H9 (cell line): ENCODE measurements at regions not wholly inside any gene's neighbourhood (a gene's known extent, or its start where the extent isn't known, plus 50 kb on each side); places are given as distances from the start of the nearest gene placed in this dataset.

Experiments
- DNase-seq: peaks from one replicate; pipeline ENCODE4 v3.0.0-alpha.2; 2017
- H2AFZ ChIP-seq: one replicate; pipeline ENCODE4 v1.6.1; 2013; ENCODE audit warnings: mild to moderate bottlenecking, low read length, control low read depth, moderate library complexity
- H2AK5ac ChIP-seq: 2 replicates; pipeline ENCODE4 v1.6.1; 2013; ENCODE audit warnings: low read length, control low read depth, mixed read lengths; ENCODE audit not compliant: insufficient read length
- H2BK120ac ChIP-seq: one replicate; pipeline ENCODE4 v1.6.1; 2013; ENCODE audit warnings: low read depth, mild to moderate bottlenecking, low read length, control low read depth, inconsistent platforms; ENCODE audit not compliant: poor library complexity, severe bottlenecking
- H2BK12ac ChIP-seq: 2 replicates; pipeline ENCODE4 v1.6.1; 2013; ENCODE audit warnings: low read length, control low read depth, mixed read lengths, low read depth; ENCODE audit not compliant: insufficient read length
- H2BK15ac ChIP-seq: 2 replicates; pipeline ENCODE4 v1.6.1; 2013; ENCODE audit warnings: low read depth, low read length, control low read depth
- H2BK20ac ChIP-seq: one replicate; pipeline ENCODE4 v1.6.1; 2013; ENCODE audit warnings: low read depth, mild to moderate bottlenecking, low read length, control low read depth, inconsistent platforms; ENCODE audit not compliant: poor library complexity, severe bottlenecking
- H2BK5ac ChIP-seq: 2 replicates; pipeline ENCODE4 v1.6.1; 2013; ENCODE audit warnings: low read length, control low read depth, mixed read lengths; ENCODE audit not compliant: insufficient read length
- H3K14ac ChIP-seq: 2 replicates; pipeline ENCODE4 v1.6.1; 2013; ENCODE audit warnings: low read length, control low read depth; ENCODE audit not compliant: insufficient read depth
- H3K18ac ChIP-seq: 2 replicates; pipeline ENCODE4 v1.6.1; 2013; ENCODE audit warnings: low read depth, mild to moderate bottlenecking, mixed read lengths, low read length, control low read depth; ENCODE audit not compliant: insufficient read length
- H3K23ac ChIP-seq: 2 replicates; pipeline ENCODE4 v1.6.1; 2013; ENCODE audit warnings: low read length, control low read depth, mixed read lengths, low read depth; ENCODE audit not compliant: insufficient read length
- H3K23me2 ChIP-seq: 2 replicates; pipeline ENCODE4 v1.6.1; 2013; ENCODE audit warnings: low read depth, mild to moderate bottlenecking, mixed read lengths, low read length, control low read depth; ENCODE audit not compliant: insufficient read length, poor library complexity, severe bottlenecking
- H3K27ac ChIP-seq: 2 replicates; pipeline ENCODE4 v1.5.1; 2013; ENCODE audit warnings: low read length, control low read depth, mixed read lengths, low read depth; ENCODE audit not compliant: insufficient read length
- H3K27me3 ChIP-seq: 2 replicates; pipeline ENCODE4 v1.6.1; 2013; ENCODE audit warnings: low read length, control low read depth, inconsistent platforms; ENCODE audit not compliant: insufficient read depth
- H3K4ac ChIP-seq: 2 replicates; pipeline ENCODE4 v1.6.1; 2013; ENCODE audit warnings: low read depth, mild to moderate bottlenecking, control low read depth, inconsistent platforms, low read length, moderate library complexity
- H3K4me1 ChIP-seq: 2 replicates; pipeline ENCODE4 v1.6.1; 2013; ENCODE audit warnings: low read length, control low read depth, inconsistent platforms; ENCODE audit not compliant: insufficient read depth
- H3K4me2 ChIP-seq: 2 replicates; pipeline ENCODE4 v1.6.1; 2013; ENCODE audit warnings: low read length, control low read depth, mixed read lengths; ENCODE audit not compliant: insufficient read length, insufficient read depth
- H3K56ac ChIP-seq: 2 replicates; pipeline ENCODE4 v1.6.1; 2013; ENCODE audit warnings: low read depth, mild to moderate bottlenecking, mixed read lengths, low read length, control low read depth; ENCODE audit not compliant: insufficient read length
- H3K79me1 ChIP-seq: 2 replicates; pipeline ENCODE4 v1.6.1; 2013; ENCODE audit warnings: low read depth, mild to moderate bottlenecking, moderate library complexity, low read length, control low read depth, inconsistent platforms; ENCODE audit not compliant: insufficient read depth, poor library complexity, severe bottlenecking
- H3K79me2 ChIP-seq: 2 replicates; pipeline ENCODE4 v1.6.1; 2013; ENCODE audit warnings: low read length, control low read depth, inconsistent platforms; ENCODE audit not compliant: insufficient read depth
- H3K9ac ChIP-seq: 2 replicates; pipeline ENCODE4 v1.6.1; 2013; ENCODE audit warnings: low read length, control low read depth, mixed read lengths; ENCODE audit not compliant: insufficient read length; ENCODE audit errors: extremely low read depth
- H3K9me3 ChIP-seq: one replicate; pipeline ENCODE4 v1.6.1; 2013; ENCODE audit warnings: low read depth, low read length, inconsistent platforms; ENCODE audit not compliant: control insufficient read depth
- H3T11ph ChIP-seq: one replicate; pipeline ENCODE4 v1.6.1; 2013; ENCODE audit warnings: mild to moderate bottlenecking, low read length, control low read depth, inconsistent platforms
- H4K20me1 ChIP-seq: one replicate; pipeline ENCODE4 v1.6.1; 2013; ENCODE audit not compliant: control insufficient read depth, insufficient read length, insufficient read depth
- H4K5ac ChIP-seq: 2 replicates; pipeline ENCODE4 v1.6.1; 2013; ENCODE audit warnings: low read depth, mild to moderate bottlenecking, mixed read lengths, low read length, control low read depth; ENCODE audit not compliant: insufficient read length
- H4K8ac ChIP-seq: replicated peaks from 2 replicates; pipeline ENCODE4 v1.6.1; 2013; ENCODE audit warnings: low read length, control low read depth, mixed read lengths, low read depth; ENCODE audit not compliant: insufficient read length
- H4K91ac ChIP-seq: 2 replicates; pipeline ENCODE4 v1.6.1; 2013; ENCODE audit warnings: low read depth, mild to moderate bottlenecking, moderate library complexity, mixed read lengths, low read length, control low read depth; ENCODE audit not compliant: insufficient read length
- H3K27ac Mint-ChIP-seq, 3 experiments: 2 replicates in 2 of 3; 3 replicates in 1 of 3; pipeline ENCODE4 v1.8.0; 2020 to 2021; ENCODE audit warnings: mixed read lengths in 3 of 3, mild to moderate bottlenecking in 1 of 3, moderate library complexity in 1 of 3
- H3K27me3 Mint-ChIP-seq: 2 replicates; pipeline ENCODE4 v1.8.0; 2021; ENCODE audit warnings: low read depth, mild to moderate bottlenecking, moderate library complexity, mixed read lengths
- H3K36me3 Mint-ChIP-seq, 3 experiments: 2 replicates in 2 of 3; 3 replicates in 1 of 3; pipeline ENCODE4 v1.8.0; 2020 to 2021; ENCODE audit warnings: low read depth in 3 of 3, mixed read lengths in 3 of 3; ENCODE audit not compliant: insufficient read depth in 1 of 3
- H3K4me1 Mint-ChIP-seq, 2 experiments: 2 replicates each; pipeline ENCODE4 v1.8.0; 2020; ENCODE audit warnings: mixed read lengths in 2 of 2
- H3K4me3 Mint-ChIP-seq, 2 experiments: 2 replicates in 1 of 2; 3 replicates in 1 of 2; pipeline ENCODE4 v1.8.0; 2020 to 2021; ENCODE audit warnings: mild to moderate bottlenecking in 2 of 2, mixed read lengths in 2 of 2, moderate library complexity in 1 of 2
- H3K9me3 Mint-ChIP-seq, 2 experiments: 2 replicates in 1 of 2; 3 replicates in 1 of 2; pipeline ENCODE4 v1.8.0; 2020; ENCODE audit warnings: mild to moderate bottlenecking in 2 of 2, mixed read lengths in 2 of 2, moderate library complexity in 1 of 2
- CTCF ChIP-seq: fragments of 200-600 bp; sonication (generic); conservative IDR thresholded peaks from 3 replicates; pipeline ENCODE4 v1.8.0; 2021; ENCODE audit warnings: antibody characterized with exemption, mild to moderate bottlenecking
- WGBS: extraction: QIAGEN DNeasy Blood & Tissue Kit; methylation state at CpG from one replicate; pipeline ENCODE4 v1.1.7; 2013; ENCODE audit warnings: missing lambda C conversion rate, low lambda C conversion rate, mixed read lengths; ENCODE audit not compliant: insufficient read length; ENCODE audit errors: extremely low coverage; 5-methylcytosine and 5-hydroxymethylcytosine counted together

DNA sequence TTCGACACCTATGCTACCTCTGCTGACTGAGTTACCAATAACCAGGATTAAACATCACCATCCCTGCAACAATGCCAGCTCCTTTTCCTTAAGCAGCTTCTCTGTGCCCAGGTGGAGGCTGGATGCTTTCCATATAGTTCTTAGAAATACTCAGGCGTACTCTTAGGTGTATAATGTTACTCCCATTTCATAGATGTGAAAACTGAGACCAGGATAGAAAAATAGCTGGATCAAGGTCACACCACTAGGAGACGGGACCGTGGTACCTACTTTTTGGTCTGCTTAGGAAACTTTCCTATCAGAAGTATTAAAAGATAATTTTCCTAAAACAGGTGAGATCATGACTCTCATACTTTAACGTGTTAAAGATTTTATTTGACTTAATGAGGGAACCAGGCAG, 141.7 kb upstream of the RPL38 start:
- Mint-ChIP-seq H3K27ac (no peak overlapping the region), H3K9me3 (peaks cover 6 to 8% of the 10 kb centered on the region in 2 experiments; a peak in 3 of 5 replicates), H3K4me3 (no peak overlapping the region), H3K36me3 (peaks cover 0 to 8% (median 3%) of the 10 kb centered on the region in 3 experiments; a peak in 4 of 7 replicates), H3K27me3 (peaks cover 11% of the 10 kb centered on the region), H3K4me1 (peaks cover 12 to 13% of the 10 kb centered on the region in 2 experiments)
- no peak overlapping the region for H3K56ac ChIP-seq
- H3K79me1 ChIP-seq: no peaks in the 10 kb centered on the region
- no peak overlapping the region for H2BK5ac ChIP-seq
- H3K9me3 ChIP-seq: no peaks in the 10 kb centered on the region
- no peak overlapping the region for H3K27ac ChIP-seq
- no peak for TF ChIP-seq CTCF
- no peak overlapping the region for H2BK15ac ChIP-seq
- no peak overlapping the region for H2BK120ac ChIP-seq
- no peaks in the 10 kb centered on the region for H3K23me2 ChIP-seq
- H2BK20ac ChIP-seq: no peak overlapping the region
- H3K27me3 ChIP-seq: no peaks in the 10 kb centered on the region
- no peaks in the 10 kb centered on the region for H3K79me2 ChIP-seq
- H2AFZ ChIP-seq: no peak overlapping the region
- H4K91ac ChIP-seq: no peak overlapping the region
- no peak overlapping the region for H4K5ac ChIP-seq
- H3K9ac ChIP-seq: no peak overlapping the region
- H4K8ac ChIP-seq: no peak overlapping the region
- no peak for DNase-seq
- H3T11ph ChIP-seq: no peak overlapping the region
- WGBS: no CpG with 5 or more reads among the region's 5 CpGs
- no peaks in the 10 kb centered on the region for H4K20me1 ChIP-seq
- no peak overlapping the region for H2AK5ac ChIP-seq
- H3K4me2 ChIP-seq: no peak overlapping the region
- H3K4me1 ChIP-seq: no peaks in the 10 kb centered on the region
- no peak overlapping the region for H3K4ac ChIP-seq
- H2BK12ac ChIP-seq: no peak overlapping the region
- no peak overlapping the region for H3K23ac ChIP-seq
- no peak overlapping the region for H3K14ac ChIP-seq
- H3K18ac ChIP-seq: no peak overlapping the region
